Esophagus squamous epithelium (tissue), 5 donors: ENCODE measurements at regions not wholly inside any gene's neighbourhood (a gene's known extent, or its start where the extent isn't known, plus 50 kb on each side); places are given as distances from the start of the nearest gene placed in this dataset.

Source experiments
- DNase-seq: peaks from one replicate; lab custom pipeline; 2025; lab: John Stamatoyannopoulos, UW
- H3K27ac ChIP-seq, 4 donors: fragments of 200-600 bp; sonication (generic); one replicate each; pipeline ENCODE4 v1.5.1; 2016 to 2019; ENCODE audit warnings: mild to moderate bottlenecking in 1 of 4
- H3K27me3 ChIP-seq, 4 donors: fragments of 200-600 bp; sonication (generic); 1 replicate in 3 of 4; 2 replicates in 1 of 4; pipeline versions ENCODE4 v1.5.1 to v1.6.0; 2017 to 2021; ENCODE audit warnings: antibody characterized with exemption in 1 of 4
- H3K36me3 ChIP-seq, 3 donors: fragments of 200-600 bp; sonication (generic); one replicate each; pipeline ENCODE4 v1.5.1; 2016 to 2019
- H3K4me1 ChIP-seq, 3 donors: fragments of 200-600 bp; sonication (generic); one replicate each; pipeline ENCODE4 v1.5.1; 2017 to 2019
- H3K4me3 ChIP-seq, 4 donors: fragments of 200-600 bp; sonication (generic); 1 replicate in 3 of 4; 2 replicates in 1 of 4; pipeline ENCODE4 v1.5.1; 2016 to 2019; ENCODE audit warnings: mild to moderate bottlenecking in 2 of 4, moderate library complexity in 1 of 4
- H3K9me3 ChIP-seq, 3 donors: fragments of 200-600 bp; sonication (generic); one replicate each; pipeline ENCODE4 v1.5.1; 2016 to 2019
- CTCF ChIP-seq, 6 experiments: fragments of 450-650 bp in 4 of 6; fragments of 200-600 bp in 2 of 6; sonication (generic) in 2 of 6; IDR thresholded peaks; one replicate each; pipeline ENCODE4 v1.5.1; 2016 to 2019; ENCODE audit warnings: antibody characterized with exemption in 6 of 6, mild to moderate bottlenecking in 4 of 6, moderate library complexity in 4 of 6
- POLR2A ChIP-seq, 4 donors: fragments of 450-650 bp; IDR thresholded peaks; one replicate each; pipeline ENCODE4 v1.6.1; 2017; ENCODE audit warnings: antibody characterized with exemption in 4 of 4, mild to moderate bottlenecking in 4 of 4, moderate library complexity in 3 of 4
- WGBS, 2 donors: methylation state at CpG; one replicate each; pipeline ENCODE4 v1.1.5; 2018; 5-methylcytosine and 5-hydroxymethylcytosine counted together
- intact Hi-C: fragments of 100-400 bp; cut with DNase I; formaldehyde crosslinking; loops from one replicate; pipeline ENCODE4 v1.15.0; 2022
- donor health status: DM: yes; HTN: yes; CAD: no.

- Histone ChIP-seq H3K4me3 (no peak overlapping the region), H3K9me3 (no peaks in the 10 kb centered on the region), H3K27me3 (no peaks in the 10 kb centered on the region), H3K27ac (no peak overlapping the region), H3K4me1 (no peaks in the 10 kb centered on the region), H3K36me3 (no peaks in the 10 kb centered on the region)
- no peak for DNase-seq
- WGBS, 2 donors = 61 to 70% methylated on average over 4 to 6 of the region's 6 CpGs
- intact Hi-C loops = no loop called here
- TF ChIP-seq CTCF (IDR thresholded peaks at IDR 0.05) (no peak), POLR2A (IDR thresholded peaks at IDR 0.05) (no peak)
Measured at GRCh38 chrX:9127986-9128385, 94.1 kb upstream of the FAM9B start.

- Histone ChIP-seq H3K9me3 (no peaks in the 10 kb centered on the region), H3K27me3 (no peaks in the 10 kb centered on the region), H3K4me3 (no peak overlapping the region), H3K36me3 (no peaks in the 10 kb centered on the region), H3K4me1 (no peaks in the 10 kb centered on the region), H3K27ac (no peak overlapping the region)
- intact Hi-C loops = no loop called here
- no peak for TF ChIP-seq POLR2A (IDR thresholded peaks at IDR 0.05)
- TF ChIP-seq CTCF (IDR thresholded peaks at IDR 0.05) = no peak
- WGBS, 2 donors = 77 to 81% methylated on average over 6 to 8 of the region's 8 CpGs
- DNase-seq = no peak
Measured at GRCh38 chrX:9130031-9130430, 96.1 kb upstream of the FAM9B start.

GRCh38 chrX:9131066-9131465 is 97.1 kb upstream of the FAM9B start:
- Histone ChIP-seq H3K4me1 (no peaks in the 10 kb centered on the region), H3K36me3 (no peaks in the 10 kb centered on the region), H3K27me3 (no peaks in the 10 kb centered on the region), H3K9me3 (no peaks in the 10 kb centered on the region), H3K4me3 (no peak overlapping the region), H3K27ac (no peak overlapping the region)
- intact Hi-C loops = no loop called here
- no peak for DNase-seq
- no peak for TF ChIP-seq CTCF (IDR thresholded peaks at IDR 0.05)
- no peak for TF ChIP-seq POLR2A (IDR thresholded peaks at IDR 0.05)
- WGBS, 2 donors = 60 to 86% methylated on average over 4 of the region's 4 CpGs

- 71 to 73% methylated on average over 2 to 5 of the region's 5 CpGs for WGBS, 2 donors
- TF ChIP-seq POLR2A (IDR thresholded peaks at IDR 0.05) = no peak
- no peak for TF ChIP-seq CTCF (IDR thresholded peaks at IDR 0.05)
- Histone ChIP-seq H3K36me3 (no peaks in the 10 kb centered on the region), H3K4me1 (no peaks in the 10 kb centered on the region), H3K4me3 (no peak overlapping the region), H3K27me3 (no peaks in the 10 kb centered on the region), H3K27ac (no peak overlapping the region), H3K9me3 (no peaks in the 10 kb centered on the region)
- intact Hi-C loops = no loop called here
- DNase-seq = no peak
Measured at GRCh38 chrX:9132036-9132638, 98.2 kb upstream of the FAM9B start.

- H3K9me3 ChIP-seq = no peaks in the 10 kb centered on the region
- no peak for TF ChIP-seq CTCF (IDR thresholded peaks at IDR 0.05)
- TF ChIP-seq POLR2A (IDR thresholded peaks at IDR 0.05) = no peak
- no peak overlapping the region for H3K27ac ChIP-seq
- H3K4me3 ChIP-seq = no peak overlapping the region
- DNase-seq = no peak
- no peaks in the 10 kb centered on the region for H3K36me3 ChIP-seq
- intact Hi-C loops = no loop called here
- H3K4me1 ChIP-seq = no peaks in the 10 kb centered on the region
- WGBS, 2 donors = 40 to 67% methylated on average over 1 of the region's 1 CpG
- no peaks in the 10 kb centered on the region for H3K27me3 ChIP-seq
Measured at GRCh38 chrX:9133426-9133825, 99.5 kb upstream of the FAM9B start.
